ENCODE measurements at regions not wholly inside any gene's neighbourhood (a gene's known extent, or its start where the extent isn't known, plus 50 kb on each side); places are given as distances from the start of the nearest gene placed in this dataset.

DNA sequence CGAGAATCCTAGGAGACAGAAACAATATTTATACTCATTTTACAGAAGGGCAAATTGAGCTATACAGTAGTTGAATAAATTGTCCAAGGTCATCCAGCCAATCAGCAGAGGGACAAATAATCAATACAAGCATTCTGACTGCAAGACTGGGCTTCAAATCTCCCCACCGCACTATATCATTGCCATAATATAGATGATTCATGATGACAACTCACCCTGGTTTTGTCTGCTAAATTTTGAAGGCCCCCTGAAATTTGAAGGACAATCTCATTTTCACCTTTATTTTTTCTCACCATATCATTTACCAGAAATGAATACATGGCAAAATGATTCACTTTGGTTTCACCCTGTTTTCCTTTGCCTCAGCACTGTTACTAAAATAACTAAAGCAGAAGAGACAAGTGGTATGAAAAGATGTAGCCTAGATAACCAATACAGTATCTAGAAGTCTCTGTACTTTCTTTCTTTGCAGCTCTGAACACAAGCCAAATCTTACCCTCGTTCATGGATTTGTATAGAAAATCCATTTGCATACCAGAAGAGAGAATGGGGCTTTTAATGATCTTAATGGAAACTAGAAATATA, 292.5 kb downstream of the TTLL7 start:
- DNase-seq (no peak), ATAC-seq (ENCODE audit: low FRiP score in 2 of 2) (no peak)
- Histone ChIP-seq H3K4me1 (no peaks in the 10 kb centered on the region), H3K36me3 (no peaks in the 10 kb centered on the region), H3K9me3 (no peaks in the 10 kb centered on the region), H3K27ac (no peak overlapping the region), H3K27me3 (no peaks in the 10 kb centered on the region), H3K4me3 (no peak overlapping the region)
- TF ChIP-seq CTCF (IDR thresholded peaks at IDR 0.05): no peak
- TF ChIP-seq POLR2AphosphoS5 (IDR thresholded peaks at IDR 0.05): no peak
- TF ChIP-seq POLR2A (IDR thresholded peaks at IDR 0.05): no peak
- no peak for TF ChIP-seq EP300 (IDR thresholded peaks at IDR 0.05)
- WGBS, 2 donors: 78 to 83% methylated on average over 3 of the region's 3 CpGs

DNA sequence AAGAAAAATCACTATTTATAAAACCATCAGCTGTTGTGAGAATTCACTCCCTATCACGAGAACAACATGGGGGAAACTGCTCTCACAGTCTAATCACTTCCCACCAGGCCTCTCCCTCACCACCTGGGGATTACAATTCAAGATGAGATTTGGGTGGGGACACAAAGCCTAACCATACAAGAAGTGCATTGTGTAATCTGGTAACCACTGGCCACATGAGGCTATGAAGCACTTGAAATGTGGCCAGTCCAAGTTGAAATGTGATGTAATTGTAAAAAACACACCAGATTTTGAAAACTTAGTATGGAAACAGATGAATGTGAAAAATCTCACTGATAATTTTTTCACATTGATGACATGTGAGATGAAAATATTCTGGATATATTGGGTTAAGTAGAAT, 293.8 kb downstream of the TTLL7 start:
- Histone ChIP-seq H3K9me3 (no peaks in the 10 kb centered on the region), H3K27ac (no peak overlapping the region), H3K4me1 (no peaks in the 10 kb centered on the region), H3K4me3 (no peak overlapping the region), H3K27me3 (no peaks in the 10 kb centered on the region), H3K36me3 (no peaks in the 10 kb centered on the region)
- TF ChIP-seq CTCF (IDR thresholded peaks at IDR 0.05): no peak
- no peak for DNase-seq
- 72 to 89% methylated on average over 1 of the region's 1 CpG for WGBS, 2 donors
- ATAC-seq (ENCODE audit: low FRiP score in 2 of 2): no peak

DNA sequence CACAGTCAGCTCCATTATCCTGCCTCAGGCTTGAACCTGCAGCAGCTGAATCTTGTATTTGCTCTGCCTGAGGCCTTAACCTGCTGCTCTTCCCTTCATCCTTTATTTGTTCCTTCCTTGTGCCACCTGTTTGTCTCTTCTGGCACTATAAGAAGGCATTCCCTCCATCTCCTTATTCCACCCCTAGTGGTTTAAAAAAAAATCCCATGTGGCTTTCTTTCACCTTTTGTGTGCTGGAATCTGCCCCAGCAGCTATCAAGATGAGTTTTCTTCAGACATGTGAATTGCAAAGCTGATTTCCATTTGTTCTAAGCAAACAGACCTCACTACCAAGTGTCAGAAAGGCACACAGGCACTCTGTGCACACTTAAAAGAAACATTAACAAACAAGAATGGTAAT, 294.6 kb downstream of the TTLL7 start:
- no peak for DNase-seq
- Histone ChIP-seq H3K4me1 (no peaks in the 10 kb centered on the region), H3K36me3 (no peaks in the 10 kb centered on the region), H3K4me3 (no peak overlapping the region), H3K27ac (no peak overlapping the region), H3K27me3 (no peaks in the 10 kb centered on the region), H3K9me3 (no peaks in the 10 kb centered on the region)
- ATAC-seq (ENCODE audit: low FRiP score in 2 of 2): no peak
- TF ChIP-seq CTCF (IDR thresholded peaks at IDR 0.05) (no peak), EP300 (IDR thresholded peaks at IDR 0.05) (no peak), POLR2A (IDR thresholded peaks at IDR 0.05) (no peak), POLR2AphosphoS5 (IDR thresholded peaks at IDR 0.05) (no peak)

DNA sequence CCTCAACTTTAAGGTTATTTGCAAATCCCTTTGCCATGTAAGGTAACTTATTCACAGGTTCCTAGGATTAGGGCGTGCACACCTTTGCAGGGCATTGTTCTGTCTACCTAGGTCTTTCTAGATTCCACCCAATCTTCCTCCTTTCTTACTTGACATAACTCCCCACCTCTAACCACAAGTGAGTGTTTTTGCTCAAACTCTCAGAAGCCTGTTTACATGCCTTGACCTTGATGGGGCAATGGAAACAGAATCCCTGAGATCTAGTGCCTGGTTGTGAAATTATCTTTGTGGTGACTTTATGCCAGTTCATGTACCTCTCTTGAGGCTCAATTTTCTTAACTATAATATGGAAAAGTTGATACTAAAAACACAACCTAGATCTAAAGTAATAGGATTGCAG, 296.6 kb downstream of the TTLL7 start:
- no peaks in the 10 kb centered on the region for H3K27me3 ChIP-seq
- no peak for TF ChIP-seq POLR2A (IDR thresholded peaks at IDR 0.05)
- no peak for TF ChIP-seq EP300 (IDR thresholded peaks at IDR 0.05)
- TF ChIP-seq POLR2AphosphoS5 (IDR thresholded peaks at IDR 0.05): no peak
- no peak for TF ChIP-seq CTCF (IDR thresholded peaks at IDR 0.05)
- ATAC-seq (ENCODE audit: low FRiP score in 2 of 2) (no peak), DNase-seq (no peak)
- 86 to 88% methylated on average over 1 of the region's 1 CpG for WGBS, 2 donors
- no peaks in the 10 kb centered on the region for H3K36me3 ChIP-seq
- H3K4me1 ChIP-seq: no peaks in the 10 kb centered on the region
- no peak overlapping the region for H3K27ac ChIP-seq
- H3K9me3 ChIP-seq: no peaks in the 10 kb centered on the region
- H3K4me3 ChIP-seq: no peak overlapping the region

DNA sequence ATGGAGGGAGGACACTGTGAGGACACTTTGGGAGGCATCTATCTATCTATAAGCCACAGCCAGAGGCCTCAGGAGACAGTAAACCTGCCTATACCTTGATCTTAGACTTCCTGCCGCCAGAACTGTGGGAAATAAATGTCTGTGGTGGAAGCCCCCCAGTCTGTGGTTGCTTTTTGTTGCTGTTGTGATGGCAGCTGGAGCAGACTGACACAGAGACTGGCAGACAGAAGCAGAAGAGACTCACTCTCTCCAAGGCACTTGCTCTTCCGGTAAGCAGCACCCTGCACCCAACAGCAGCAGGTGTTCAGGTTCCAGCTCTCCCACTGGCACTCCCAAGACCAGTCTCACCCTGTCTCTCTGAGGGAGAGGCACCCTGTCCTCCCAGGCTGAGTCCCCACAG, 297.6 kb downstream of the TTLL7 start:
- Histone ChIP-seq H3K36me3 (no peaks in the 10 kb centered on the region), H3K9me3 (no peaks in the 10 kb centered on the region), H3K27ac (no peak overlapping the region), H3K4me3 (no peak overlapping the region), H3K27me3 (no peaks in the 10 kb centered on the region), H3K4me1 (no peaks in the 10 kb centered on the region)
- WGBS, 2 donors: 97 to 100% methylated on average over 2 of the region's 2 CpGs
- DNase-seq (no peak), ATAC-seq (ENCODE audit: low FRiP score in 2 of 2) (peak in 1 of 2 donors; percentile 65)
- no peak for TF ChIP-seq POLR2A (IDR thresholded peaks at IDR 0.05)
- no peak for TF ChIP-seq EP300 (IDR thresholded peaks at IDR 0.05)
- no peak for TF ChIP-seq CTCF (IDR thresholded peaks at IDR 0.05)
- TF ChIP-seq POLR2AphosphoS5 (IDR thresholded peaks at IDR 0.05): no peak

All from upper lobe of left lung (tissue), 6 donors.